Type B pancreatic cell (in vitro differentiated cells): ENCODE measurements at regions not wholly inside any gene's neighbourhood (a gene's known extent, or its start where the extent isn't known, plus 50 kb on each side); places are given as distances from the start of the nearest gene placed in this dataset.

Experiments used
- DNase-seq: peaks from one replicate; pipeline ENCODE4 v3.0.0; 2021; ENCODE audit warnings: mixed read lengths; ENCODE audit not compliant: unreplicated experiment; ENCODE audit errors: extremely low spot score
- H3K27ac Mint-ChIP-seq: 2 replicates; pipeline ENCODE4 v1.8.0; 2021; ENCODE audit warnings: mild to moderate bottlenecking, mixed read lengths
- H3K27me3 Mint-ChIP-seq: 2 replicates; pipeline ENCODE4 v1.8.0; 2021; ENCODE audit warnings: mixed read lengths
- H3K36me3 Mint-ChIP-seq: 2 replicates; pipeline ENCODE4 v1.8.0; 2021; ENCODE audit warnings: mixed read lengths
- H3K4me1 Mint-ChIP-seq: one replicate; pipeline ENCODE4 v1.8.0; 2021; ENCODE audit warnings: mixed read lengths; ENCODE audit not compliant: unreplicated experiment
- H3K4me3 Mint-ChIP-seq: 2 replicates; pipeline ENCODE4 v1.8.0; 2021; ENCODE audit warnings: mild to moderate bottlenecking, mixed read lengths
- H3K9me3 Mint-ChIP-seq: 2 replicates; pipeline ENCODE4 v1.8.0; 2021; ENCODE audit warnings: mixed read lengths
- TF ChIP-seq, protein P1 (sequence below): fragments of 200-600 bp; sonication (generic); conservative IDR thresholded peaks from 2 replicates; pipeline ENCODE4 v1.5.0; 2021; ENCODE audit warnings: antibody characterized with exemption, mild to moderate bottlenecking

GRCh38 chr3:147130461-147130860 lies 275.9 kb downstream of the ZIC4 start:
- Mint-ChIP-seq H3K4me1 (no peaks in the 10 kb centered on the region), H3K27ac (no peak overlapping the region), H3K4me3 (no peak overlapping the region), H3K9me3 (peaks cover 6% of the 10 kb centered on the region), H3K36me3 (peaks cover 6% of the 10 kb centered on the region), H3K27me3 (no peaks in the 10 kb centered on the region)
- TF ChIP-seq, protein P1, sequence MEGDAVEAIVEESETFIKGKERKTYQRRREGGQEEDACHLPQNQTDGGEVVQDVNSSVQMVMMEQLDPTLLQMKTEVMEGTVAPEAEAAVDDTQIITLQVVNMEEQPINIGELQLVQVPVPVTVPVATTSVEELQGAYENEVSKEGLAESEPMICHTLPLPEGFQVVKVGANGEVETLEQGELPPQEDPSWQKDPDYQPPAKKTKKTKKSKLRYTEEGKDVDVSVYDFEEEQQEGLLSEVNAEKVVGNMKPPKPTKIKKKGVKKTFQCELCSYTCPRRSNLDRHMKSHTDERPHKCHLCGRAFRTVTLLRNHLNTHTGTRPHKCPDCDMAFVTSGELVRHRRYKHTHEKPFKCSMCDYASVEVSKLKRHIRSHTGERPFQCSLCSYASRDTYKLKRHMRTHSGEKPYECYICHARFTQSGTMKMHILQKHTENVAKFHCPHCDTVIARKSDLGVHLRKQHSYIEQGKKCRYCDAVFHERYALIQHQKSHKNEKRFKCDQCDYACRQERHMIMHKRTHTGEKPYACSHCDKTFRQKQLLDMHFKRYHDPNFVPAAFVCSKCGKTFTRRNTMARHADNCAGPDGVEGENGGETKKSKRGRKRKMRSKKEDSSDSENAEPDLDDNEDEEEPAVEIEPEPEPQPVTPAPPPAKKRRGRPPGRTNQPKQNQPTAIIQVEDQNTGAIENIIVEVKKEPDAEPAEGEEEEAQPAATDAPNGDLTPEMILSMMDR = no peak
- no peak for DNase-seq

GRCh38 chr3:147129665-147130064 lies 276.7 kb downstream of the ZIC4 start:
- H3K27ac Mint-ChIP-seq = no peak overlapping the region
- H3K4me1 Mint-ChIP-seq = no peaks in the 10 kb centered on the region
- no peak overlapping the region for H3K4me3 Mint-ChIP-seq
- peaks cover 6% of the 10 kb centered on the region for H3K36me3 Mint-ChIP-seq
- H3K27me3 Mint-ChIP-seq = no peaks in the 10 kb centered on the region
- no peak for DNase-seq
- TF ChIP-seq, protein P1 = no peak
- peaks cover 6% of the 10 kb centered on the region for H3K9me3 Mint-ChIP-seq

DNA sequence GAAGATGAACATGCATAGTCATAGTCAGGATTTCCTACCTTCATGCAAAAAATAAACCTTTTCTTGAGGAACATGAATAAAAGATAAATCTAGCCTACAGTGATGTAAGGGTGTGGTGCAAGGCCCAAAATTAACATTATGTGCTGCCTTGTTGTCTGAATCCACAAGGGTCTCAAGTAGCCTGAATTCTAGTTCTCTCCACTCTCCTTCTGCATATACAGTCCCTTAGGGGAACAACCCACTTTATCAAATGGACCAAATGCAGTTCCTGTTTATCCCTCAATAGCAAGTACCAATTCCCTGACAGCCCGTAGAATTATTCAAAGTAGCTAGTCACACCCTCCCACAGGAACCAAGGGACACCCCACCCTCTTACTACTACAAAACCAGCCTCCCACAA lies 284.0 kb downstream of the ZIC4 start:
- H3K36me3 Mint-ChIP-seq = no peaks in the 10 kb centered on the region
- TF ChIP-seq, protein P1 = no peak
- H3K4me1 Mint-ChIP-seq = no peaks in the 10 kb centered on the region
- no peak for DNase-seq
- no peaks in the 10 kb centered on the region for H3K9me3 Mint-ChIP-seq
- H3K27ac Mint-ChIP-seq = no peak overlapping the region
- peaks cover 3% of the 10 kb centered on the region for H3K27me3 Mint-ChIP-seq
- no peak overlapping the region for H3K4me3 Mint-ChIP-seq

GRCh38 chr3:147119989-147120388 lies 286.4 kb downstream of the ZIC4 start:
- no peak for DNase-seq
- Mint-ChIP-seq H3K4me1 (no peaks in the 10 kb centered on the region), H3K9me3 (no peaks in the 10 kb centered on the region), H3K36me3 (no peaks in the 10 kb centered on the region), H3K4me3 (no peak overlapping the region), H3K27ac (no peak overlapping the region), H3K27me3 (peaks cover 3% of the 10 kb centered on the region)
- TF ChIP-seq, protein P1 = peak; percentile 76

DNA sequence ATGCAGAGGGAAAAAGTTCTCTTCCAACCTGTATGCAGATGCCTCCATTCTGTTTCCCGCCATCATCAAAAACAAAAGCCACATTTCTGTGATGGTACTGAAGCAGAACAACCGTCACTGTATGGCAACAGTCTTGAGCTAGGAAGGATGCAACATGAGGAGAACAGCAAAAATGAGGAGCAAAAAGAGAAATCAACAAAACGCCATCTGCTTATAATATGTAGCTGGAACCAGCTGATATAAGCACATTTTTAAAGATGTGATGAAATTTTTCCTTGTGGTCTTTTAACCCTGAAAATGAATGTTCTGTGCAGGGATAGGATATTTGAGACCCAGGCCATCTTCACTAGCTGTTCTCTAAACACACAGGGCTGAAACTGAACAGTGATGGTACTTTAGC lies 287.0 kb downstream of the ZIC4 start:
- no peak for DNase-seq
- Mint-ChIP-seq H3K4me1 (no peaks in the 10 kb centered on the region), H3K27ac (no peak overlapping the region), H3K27me3 (peaks cover 3% of the 10 kb centered on the region), H3K36me3 (no peaks in the 10 kb centered on the region), H3K4me3 (no peak overlapping the region), H3K9me3 (no peaks in the 10 kb centered on the region)
- TF ChIP-seq, protein P1 = no peak

- Mint-ChIP-seq H3K36me3 (no peaks in the 10 kb centered on the region), H3K27ac (no peak overlapping the region), H3K27me3 (peaks cover 3% of the 10 kb centered on the region), H3K4me1 (no peaks in the 10 kb centered on the region), H3K4me3 (no peak overlapping the region), H3K9me3 (no peaks in the 10 kb centered on the region)
- no peak for DNase-seq
- TF ChIP-seq, protein P1 = no peak
Observed at GRCh38 chr3:147118611-147119010, 287.7 kb downstream of the ZIC4 start.
